OCI-LY1 (cell line): ENCODE measurements at regions not wholly inside any gene's neighbourhood (a gene's known extent, or its start where the extent isn't known, plus 50 kb on each side); places are given as distances from the start of the nearest gene placed in this dataset.

Source experiments
- CTCF ChIP-seq: fragments of 200-600 bp; sonication (generic), shearing (Covaris generic); IDR thresholded peaks from 2 replicates; pipeline ENCODE4 v1.5.1; 2017; ENCODE audit warnings: mild to moderate bottlenecking, antibody characterized with exemption, low read length, moderate library complexity, mixed read lengths
- EZH2 ChIP-seq: fragments of 200-600 bp; sonication (generic), shearing (Covaris generic); IDR thresholded peaks from 2 replicates; pipeline ENCODE4 v1.8.0; 2017; ENCODE audit warnings: borderline replicate concordance, mixed run types, mild to moderate bottlenecking, antibody characterized with exemption, low read length, moderate library complexity, mixed read lengths

- TF ChIP-seq CTCF, result no peak
- TF ChIP-seq EZH2, result no peak
These were observed 121.9 kb upstream of the NEK6 start for GRCh38 chr9:124135813-124136365.
